HL-60 (cell line): ENCODE measurements at regions not wholly inside any gene's neighbourhood (a gene's known extent, or its start where the extent isn't known, plus 50 kb on each side); places are given as distances from the start of the nearest gene placed in this dataset.

Source experiments
- DNase-seq, 2 experiments: peaks; one replicate each; pipeline ENCODE4 v3.0.0-alpha.2; 2010 to 2020; ENCODE audit warnings: low read depth in 1 of 2, low spot score in 1 of 2
- H3K27ac ChIP-seq: fragments of 250-450 bp; sonication (Bioruptor Pico); replicated peaks from 2 replicates; pipeline ENCODE4 v1.5.1; 2020; ENCODE audit warnings: mild to moderate bottlenecking, moderate library complexity
- H3K27me3 ChIP-seq: fragments of 250-450 bp; sonication (Bioruptor Pico); 2 replicates; pipeline ENCODE4 v1.5.1; 2021; ENCODE audit warnings: mild to moderate bottlenecking, moderate library complexity; ENCODE audit not compliant: insufficient read depth, poor library complexity, severe bottlenecking
- H3K4me3 ChIP-seq: replicated peaks from 2 replicates; pipeline ENCODE4 v1.5.1; 2011; ENCODE audit warnings: mild to moderate bottlenecking, control low read depth, low read length; ENCODE audit not compliant: insufficient read depth
- GABPA ChIP-seq: IDR thresholded peaks from 2 replicates; pipeline ENCODE4 v1.6.1; 2012; ENCODE audit warnings: low read depth
- POLR2AphosphoS5 ChIP-seq: IDR thresholded peaks from 2 replicates; pipeline ENCODE4 v1.6.1; 2012; ENCODE audit warnings: low read depth
- SPI1 ChIP-seq: IDR thresholded peaks from 2 replicates; pipeline ENCODE4 v1.6.1; 2012; ENCODE audit warnings: low read depth, mild to moderate bottlenecking, borderline replicate concordance
- TF ChIP-seq, protein P1 (sequence below): IDR thresholded peaks from 2 replicates; pipeline ENCODE4 v1.6.1; 2012; ENCODE audit warnings: low read depth; ENCODE audit not compliant: insufficient replicate concordance
- TF ChIP-seq, protein P2 (sequence below): IDR thresholded peaks from one replicate; pipeline ENCODE4 v1.5.1; 2011; ENCODE audit warnings: low read length, control low read depth, inconsistent platforms; ENCODE audit not compliant: insufficient read depth

DNA sequence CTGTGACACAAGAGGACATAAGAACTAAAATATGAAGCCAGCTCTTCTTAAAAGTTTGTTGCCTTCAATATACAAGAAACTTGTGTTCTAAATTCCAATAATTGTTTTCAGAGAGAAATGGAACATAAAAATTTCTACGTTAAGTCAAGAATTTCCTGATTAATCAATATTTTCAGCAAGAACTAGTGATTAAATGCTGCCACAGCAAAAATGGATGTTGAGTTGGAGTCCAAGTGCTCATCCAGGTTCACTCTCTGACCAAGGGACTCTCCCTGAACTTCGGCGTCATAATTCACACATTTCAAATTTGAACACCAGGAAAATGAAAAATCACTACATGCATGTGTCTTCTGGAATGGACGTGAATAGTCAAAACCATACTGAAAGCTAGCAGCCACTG is 1263.6 kb upstream of the GOT2 start:
- no peak for DNase-seq

DNA sequence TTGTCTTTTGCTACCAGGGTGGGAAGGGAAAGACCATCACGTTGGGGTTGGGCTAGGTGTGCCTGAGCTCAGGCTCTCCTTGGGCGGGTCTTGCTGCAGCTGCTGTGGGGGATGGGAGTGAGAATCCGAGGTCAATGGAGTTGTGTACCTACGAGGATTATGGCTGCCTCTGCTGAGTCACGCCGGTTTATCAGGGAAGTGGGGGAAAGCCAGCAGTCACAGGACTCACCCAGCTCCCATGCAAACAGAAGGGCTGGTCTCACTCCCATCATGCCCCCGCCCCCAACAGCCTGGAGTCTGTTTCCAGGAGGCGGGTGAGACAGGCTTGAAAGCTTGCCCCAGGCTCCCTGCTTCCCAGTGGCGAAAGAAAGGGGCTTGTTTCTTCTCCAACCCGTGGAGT is 1259.0 kb upstream of the GOT2 start:
- Histone ChIP-seq H3K27me3 (no peaks in the 10 kb centered on the region), H3K27ac (no peak overlapping the region), H3K4me3 (no peak overlapping the region)
- TF ChIP-seq GABPA, result no peak
- TF ChIP-seq, protein P1, sequence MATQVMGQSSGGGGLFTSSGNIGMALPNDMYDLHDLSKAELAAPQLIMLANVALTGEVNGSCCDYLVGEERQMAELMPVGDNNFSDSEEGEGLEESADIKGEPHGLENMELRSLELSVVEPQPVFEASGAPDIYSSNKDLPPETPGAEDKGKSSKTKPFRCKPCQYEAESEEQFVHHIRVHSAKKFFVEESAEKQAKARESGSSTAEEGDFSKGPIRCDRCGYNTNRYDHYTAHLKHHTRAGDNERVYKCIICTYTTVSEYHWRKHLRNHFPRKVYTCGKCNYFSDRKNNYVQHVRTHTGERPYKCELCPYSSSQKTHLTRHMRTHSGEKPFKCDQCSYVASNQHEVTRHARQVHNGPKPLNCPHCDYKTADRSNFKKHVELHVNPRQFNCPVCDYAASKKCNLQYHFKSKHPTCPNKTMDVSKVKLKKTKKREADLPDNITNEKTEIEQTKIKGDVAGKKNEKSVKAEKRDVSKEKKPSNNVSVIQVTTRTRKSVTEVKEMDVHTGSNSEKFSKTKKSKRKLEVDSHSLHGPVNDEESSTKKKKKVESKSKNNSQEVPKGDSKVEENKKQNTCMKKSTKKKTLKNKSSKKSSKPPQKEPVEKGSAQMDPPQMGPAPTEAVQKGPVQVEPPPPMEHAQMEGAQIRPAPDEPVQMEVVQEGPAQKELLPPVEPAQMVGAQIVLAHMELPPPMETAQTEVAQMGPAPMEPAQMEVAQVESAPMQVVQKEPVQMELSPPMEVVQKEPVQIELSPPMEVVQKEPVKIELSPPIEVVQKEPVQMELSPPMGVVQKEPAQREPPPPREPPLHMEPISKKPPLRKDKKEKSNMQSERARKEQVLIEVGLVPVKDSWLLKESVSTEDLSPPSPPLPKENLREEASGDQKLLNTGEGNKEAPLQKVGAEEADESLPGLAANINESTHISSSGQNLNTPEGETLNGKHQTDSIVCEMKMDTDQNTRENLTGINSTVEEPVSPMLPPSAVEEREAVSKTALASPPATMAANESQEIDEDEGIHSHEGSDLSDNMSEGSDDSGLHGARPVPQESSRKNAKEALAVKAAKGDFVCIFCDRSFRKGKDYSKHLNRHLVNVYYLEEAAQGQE, result no peak
- TF ChIP-seq SPI1, result no peak
- TF ChIP-seq POLR2AphosphoS5, result no peak
- TF ChIP-seq, protein P2, sequence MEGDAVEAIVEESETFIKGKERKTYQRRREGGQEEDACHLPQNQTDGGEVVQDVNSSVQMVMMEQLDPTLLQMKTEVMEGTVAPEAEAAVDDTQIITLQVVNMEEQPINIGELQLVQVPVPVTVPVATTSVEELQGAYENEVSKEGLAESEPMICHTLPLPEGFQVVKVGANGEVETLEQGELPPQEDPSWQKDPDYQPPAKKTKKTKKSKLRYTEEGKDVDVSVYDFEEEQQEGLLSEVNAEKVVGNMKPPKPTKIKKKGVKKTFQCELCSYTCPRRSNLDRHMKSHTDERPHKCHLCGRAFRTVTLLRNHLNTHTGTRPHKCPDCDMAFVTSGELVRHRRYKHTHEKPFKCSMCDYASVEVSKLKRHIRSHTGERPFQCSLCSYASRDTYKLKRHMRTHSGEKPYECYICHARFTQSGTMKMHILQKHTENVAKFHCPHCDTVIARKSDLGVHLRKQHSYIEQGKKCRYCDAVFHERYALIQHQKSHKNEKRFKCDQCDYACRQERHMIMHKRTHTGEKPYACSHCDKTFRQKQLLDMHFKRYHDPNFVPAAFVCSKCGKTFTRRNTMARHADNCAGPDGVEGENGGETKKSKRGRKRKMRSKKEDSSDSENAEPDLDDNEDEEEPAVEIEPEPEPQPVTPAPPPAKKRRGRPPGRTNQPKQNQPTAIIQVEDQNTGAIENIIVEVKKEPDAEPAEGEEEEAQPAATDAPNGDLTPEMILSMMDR, result no peak
- no peak for DNase-seq

More for the DNA sequence above, 1263.6 kb upstream of the GOT2 start:
- TF ChIP-seq SPI1 (no peak), POLR2AphosphoS5 (no peak)
- H3K4me3 ChIP-seq, result no peak overlapping the region
- no peak overlapping the region for H3K27ac ChIP-seq
- no peaks in the 10 kb centered on the region for H3K27me3 ChIP-seq

DNA sequence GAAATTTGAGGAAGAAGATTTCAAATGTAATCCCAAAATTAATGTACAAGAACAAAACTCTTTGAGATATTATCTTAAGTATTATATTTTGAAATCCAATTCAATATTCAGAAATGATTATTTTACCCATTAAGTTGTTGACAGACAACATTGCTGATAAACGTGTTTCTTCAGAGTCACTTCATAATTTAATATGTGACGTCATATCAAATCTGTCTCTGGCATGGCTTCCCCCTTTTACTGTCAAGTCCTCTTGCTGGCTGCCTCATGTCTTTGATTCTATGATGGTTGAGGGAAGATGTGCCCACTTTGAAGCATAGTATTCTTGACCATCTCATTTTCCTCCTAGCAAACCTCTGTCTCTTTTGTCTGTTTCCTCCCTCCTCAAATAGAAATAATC is 1257.1 kb upstream of the GOT2 start:
- no peak for DNase-seq
- Histone ChIP-seq H3K27me3 (no peaks in the 10 kb centered on the region), H3K4me3 (no peak overlapping the region), H3K27ac (no peak overlapping the region)
- TF ChIP-seq GABPA (no peak), POLR2AphosphoS5 (no peak), SPI1 (no peak)
- TF ChIP-seq, protein P1, result no peak
- TF ChIP-seq, protein P2, result no peak

DNA sequence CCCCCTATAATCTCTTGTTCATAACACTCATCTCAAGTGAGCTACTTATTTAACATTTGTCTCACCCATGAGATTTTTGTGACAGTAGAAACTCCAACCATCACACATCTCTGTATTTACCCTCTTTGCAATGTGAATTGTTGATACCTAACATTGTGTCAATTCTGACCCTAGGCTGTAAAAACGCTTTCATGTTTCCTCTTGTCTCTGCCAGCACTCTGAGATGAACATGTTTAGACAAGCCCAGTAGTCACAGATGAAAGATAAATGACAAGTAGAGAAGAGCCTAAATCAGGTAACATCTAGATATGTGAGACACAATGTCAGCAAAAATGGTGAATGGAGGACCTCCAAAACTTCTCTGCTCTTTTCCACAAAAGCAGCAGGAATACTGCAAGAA is 1254.5 kb upstream of the GOT2 start:
- no peak overlapping the region for H3K27ac ChIP-seq
- H3K4me3 ChIP-seq, result no peak overlapping the region
- no peaks in the 10 kb centered on the region for H3K27me3 ChIP-seq
- no peak for DNase-seq
- TF ChIP-seq GABPA (no peak), POLR2AphosphoS5 (no peak)
- TF ChIP-seq, protein P1, result no peak
